HCT116 (cell line): ENCODE measurements at regions not wholly inside any gene's neighbourhood (a gene's known extent, or its start where the extent isn't known, plus 50 kb on each side); places are given as distances from the start of the nearest gene placed in this dataset.

ENCODE experiments used
- CEBPB ChIP-seq: IDR thresholded peaks from 2 replicates; pipeline ENCODE4 v1.6.1; 2012; ENCODE audit warnings: low read depth
- CTCF ChIP-seq, 3 experiments: fragments of 200-600 bp in 1 of 3; sonication (generic) in 1 of 3; IDR thresholded peaks in 2 of 3; conservative IDR thresholded peaks in 1 of 3; 2 replicates each; pipeline ENCODE4 v1.5.1; 2012 to 2017; ENCODE audit warnings: low read depth in 2 of 3, low read length in 2 of 3, antibody characterized with exemption in 1 of 3, borderline replicate concordance in 1 of 3, control low read depth in 1 of 3, mild to moderate bottlenecking in 1 of 3, mixed read lengths in 1 of 3, mixed run types in 1 of 3, moderate library complexity in 1 of 3; ENCODE audit not compliant: insufficient read depth in 1 of 3
- EZH2 ChIP-seq: fragments of 200-600 bp; sonication (generic); IDR thresholded peaks from 2 replicates; pipeline ENCODE4 v1.6.1; 2017; ENCODE audit warnings: antibody characterized with exemption, mixed run types
- EZH2phosphoT487 ChIP-seq: fragments of 200-600 bp; IDR thresholded peaks from 2 replicates; pipeline ENCODE4 v1.6.1; 2018; ENCODE audit warnings: antibody characterized with exemption, borderline replicate concordance
- FOSL1 ChIP-seq: IDR thresholded peaks from 2 replicates; pipeline ENCODE4 v1.6.1; 2012; ENCODE audit warnings: low read depth
- JUND ChIP-seq: IDR thresholded peaks from 2 replicates; pipeline ENCODE4 v1.6.1; 2012
- MAX ChIP-seq: IDR thresholded peaks from 2 replicates; pipeline ENCODE4 v1.6.1; 2012
- POLR2A ChIP-seq: IDR thresholded peaks from 2 replicates; pipeline ENCODE4 v1.7.0; 2011; ENCODE audit warnings: borderline replicate concordance; ENCODE audit not compliant: insufficient read depth, insufficient read length; ENCODE audit errors: extremely low read depth
- POLR2AphosphoS5 ChIP-seq: IDR thresholded peaks from 2 replicates; pipeline ENCODE4 v1.6.1; 2011; ENCODE audit warnings: mild to moderate bottlenecking, low read depth, low read length, moderate library complexity
- RAD21 ChIP-seq: IDR thresholded peaks from 2 replicates; pipeline ENCODE4 v1.6.1; 2012; ENCODE audit warnings: low read depth, mild to moderate bottlenecking
- REST ChIP-seq: IDR thresholded peaks from 2 replicates; pipeline ENCODE4 v1.6.1; 2012; ENCODE audit warnings: low read depth
- SP1 ChIP-seq: IDR thresholded peaks from 2 replicates; pipeline ENCODE4 v1.6.1; 2012; ENCODE audit warnings: low read depth
- SRF ChIP-seq: IDR thresholded peaks from 2 replicates; pipeline ENCODE4 v1.6.1; 2012; ENCODE audit warnings: low read depth
- ZFX ChIP-seq: fragments of 450-650 bp; IDR thresholded peaks from 2 replicates; pipeline ENCODE4 v1.6.1; 2017

- TF ChIP-seq POLR2A: no peak
- no peak for TF ChIP-seq RAD21
- no peak for TF ChIP-seq EZH2phosphoT487
- no peak for TF ChIP-seq SP1
- no peak for TF ChIP-seq CTCF (IDR thresholded peaks at IDR 0.05 in 2 of 3, conservative IDR thresholded peaks at IDR 0.05 in 1 of 3; ENCODE audit: borderline replicate concordance in 1 of 3, insufficient read depth in 1 of 3, low read depth in 2 of 3, low read length in 2 of 3)
- no peak for TF ChIP-seq SRF
- no peak for TF ChIP-seq FOSL1
- no peak for TF ChIP-seq CEBPB
- TF ChIP-seq MAX: no peak
- TF ChIP-seq JUND: no peak
- no peak for TF ChIP-seq EZH2
- no peak for TF ChIP-seq POLR2AphosphoS5
- TF ChIP-seq ZFX: no peak
- no peak for TF ChIP-seq REST
Measured at GRCh38 chr2:128685841-128686496, 367.3 kb upstream of the HS6ST1 start.
